Chondrocyte (in vitro differentiated cells): ENCODE measurements at regions not wholly inside any gene's neighbourhood (a gene's known extent, or its start where the extent isn't known, plus 50 kb on each side); places are given as distances from the start of the nearest gene placed in this dataset.

Experiments
- DNase-seq: peaks from one replicate; pipeline ENCODE4 v3.0.0; 2021; ENCODE audit warnings: mixed read lengths, low spot score
- H3K27ac Mint-ChIP-seq: one replicate; pipeline ENCODE4 v1.8.0; 2021; ENCODE audit warnings: mild to moderate bottlenecking, moderate library complexity, mixed read lengths; ENCODE audit not compliant: unreplicated experiment
- H3K27me3 Mint-ChIP-seq: 2 replicates; pipeline ENCODE4 v1.8.0; 2021; ENCODE audit warnings: low read depth, mixed read lengths
- H3K36me3 Mint-ChIP-seq: 2 replicates; pipeline ENCODE4 v1.8.0; 2021; ENCODE audit warnings: low read depth, mixed read lengths
- H3K4me1 Mint-ChIP-seq: 2 replicates; pipeline ENCODE4 v1.8.0; 2021; ENCODE audit warnings: low read depth, mild to moderate bottlenecking, mixed read lengths
- H3K4me3 Mint-ChIP-seq: one replicate; pipeline ENCODE4 v1.8.0; 2021; ENCODE audit warnings: mild to moderate bottlenecking, moderate library complexity, mixed read lengths; ENCODE audit not compliant: unreplicated experiment
- H3K9me3 Mint-ChIP-seq: 2 replicates; pipeline ENCODE4 v1.8.0; 2021; ENCODE audit warnings: low read depth, mixed read lengths
- TF ChIP-seq, protein P1 (sequence below): fragments of 200-600 bp; sonication (generic); IDR thresholded peaks from 2 replicates; pipeline ENCODE4 v1.5.0; 2021; ENCODE audit warnings: antibody characterized with exemption, mild to moderate bottlenecking, moderate library complexity

DNA sequence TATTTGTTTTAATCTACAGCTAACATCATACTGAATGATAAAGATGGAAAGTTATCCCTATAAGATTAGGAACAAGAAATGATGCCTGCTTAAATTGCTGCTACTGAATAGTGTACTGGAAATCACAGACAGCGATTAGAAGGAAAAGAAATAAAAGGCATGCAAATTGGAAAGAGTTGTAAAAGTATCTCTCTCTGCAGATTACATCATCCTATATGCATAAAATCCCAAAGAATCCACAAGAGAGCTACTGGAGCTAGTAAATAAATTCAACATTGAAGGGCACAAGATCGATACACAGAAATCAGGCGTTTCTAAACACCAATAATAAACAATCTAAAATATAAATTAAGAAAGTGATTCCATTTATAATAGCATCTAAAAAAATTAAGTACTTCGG, 75.3 kb upstream of the SIMC1 start:
- Mint-ChIP-seq H3K27me3 (peaks cover 61% of the 10 kb centered on the region), H3K9me3 (peaks cover 11% of the 10 kb centered on the region), H3K4me1 (peaks cover 4% of the 10 kb centered on the region), H3K4me3 (no peak overlapping the region), H3K27ac (no peak overlapping the region), H3K36me3 (peaks cover 2% of the 10 kb centered on the region)
- DNase-seq = no peak
- TF ChIP-seq, protein P1, sequence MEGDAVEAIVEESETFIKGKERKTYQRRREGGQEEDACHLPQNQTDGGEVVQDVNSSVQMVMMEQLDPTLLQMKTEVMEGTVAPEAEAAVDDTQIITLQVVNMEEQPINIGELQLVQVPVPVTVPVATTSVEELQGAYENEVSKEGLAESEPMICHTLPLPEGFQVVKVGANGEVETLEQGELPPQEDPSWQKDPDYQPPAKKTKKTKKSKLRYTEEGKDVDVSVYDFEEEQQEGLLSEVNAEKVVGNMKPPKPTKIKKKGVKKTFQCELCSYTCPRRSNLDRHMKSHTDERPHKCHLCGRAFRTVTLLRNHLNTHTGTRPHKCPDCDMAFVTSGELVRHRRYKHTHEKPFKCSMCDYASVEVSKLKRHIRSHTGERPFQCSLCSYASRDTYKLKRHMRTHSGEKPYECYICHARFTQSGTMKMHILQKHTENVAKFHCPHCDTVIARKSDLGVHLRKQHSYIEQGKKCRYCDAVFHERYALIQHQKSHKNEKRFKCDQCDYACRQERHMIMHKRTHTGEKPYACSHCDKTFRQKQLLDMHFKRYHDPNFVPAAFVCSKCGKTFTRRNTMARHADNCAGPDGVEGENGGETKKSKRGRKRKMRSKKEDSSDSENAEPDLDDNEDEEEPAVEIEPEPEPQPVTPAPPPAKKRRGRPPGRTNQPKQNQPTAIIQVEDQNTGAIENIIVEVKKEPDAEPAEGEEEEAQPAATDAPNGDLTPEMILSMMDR = no peak

DNA sequence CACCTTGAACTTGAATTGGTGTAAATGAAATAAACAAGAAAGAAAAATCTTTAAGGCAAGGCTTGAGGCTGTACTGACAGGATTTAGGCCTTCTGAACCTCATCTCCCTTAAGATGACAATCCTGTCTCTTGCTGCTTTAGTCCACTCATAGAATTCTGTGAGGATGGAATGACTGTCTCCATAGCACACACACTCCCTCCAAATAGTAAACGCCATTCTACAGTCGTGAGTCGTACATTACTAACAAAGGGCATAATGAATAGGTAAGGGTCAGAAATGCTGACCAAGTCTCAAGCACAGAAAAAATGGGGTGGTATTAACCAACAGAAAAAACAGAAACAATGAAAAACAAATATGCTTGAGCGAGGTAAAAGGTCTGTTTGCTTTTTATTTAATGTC, 71.8 kb upstream of the SIMC1 start:
- Mint-ChIP-seq H3K9me3 (no peaks in the 10 kb centered on the region), H3K4me3 (no peak overlapping the region), H3K27me3 (peaks cover 63% of the 10 kb centered on the region), H3K27ac (no peak overlapping the region), H3K4me1 (no peaks in the 10 kb centered on the region), H3K36me3 (no peaks in the 10 kb centered on the region)
- no peak for DNase-seq
- TF ChIP-seq, protein P1 = no peak

DNA sequence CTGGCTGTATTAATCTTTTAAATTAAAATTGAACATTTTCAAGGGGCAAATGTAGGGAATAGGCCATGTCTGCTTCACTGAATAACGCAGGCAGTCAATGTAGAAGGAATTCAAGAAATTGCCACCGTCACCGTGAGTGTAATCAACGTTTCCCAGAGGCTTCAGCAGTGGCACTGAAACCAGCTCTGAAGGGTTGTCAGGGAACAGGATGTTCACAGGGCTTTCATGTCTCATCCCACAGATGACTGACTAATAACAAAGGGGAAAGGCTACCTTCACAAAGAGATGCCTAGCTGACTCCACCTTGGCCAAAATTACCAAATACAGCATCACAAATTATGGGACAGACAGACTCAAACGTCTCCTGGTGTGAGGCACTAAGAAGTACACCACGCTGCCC, 70.4 kb upstream of the SIMC1 start:
- Mint-ChIP-seq H3K9me3 (no peaks in the 10 kb centered on the region), H3K36me3 (no peaks in the 10 kb centered on the region), H3K27me3 (peaks cover 55% of the 10 kb centered on the region), H3K4me3 (no peak overlapping the region), H3K4me1 (no peaks in the 10 kb centered on the region), H3K27ac (no peak overlapping the region)
- TF ChIP-seq, protein P1 = no peak
- no peak for DNase-seq

DNA sequence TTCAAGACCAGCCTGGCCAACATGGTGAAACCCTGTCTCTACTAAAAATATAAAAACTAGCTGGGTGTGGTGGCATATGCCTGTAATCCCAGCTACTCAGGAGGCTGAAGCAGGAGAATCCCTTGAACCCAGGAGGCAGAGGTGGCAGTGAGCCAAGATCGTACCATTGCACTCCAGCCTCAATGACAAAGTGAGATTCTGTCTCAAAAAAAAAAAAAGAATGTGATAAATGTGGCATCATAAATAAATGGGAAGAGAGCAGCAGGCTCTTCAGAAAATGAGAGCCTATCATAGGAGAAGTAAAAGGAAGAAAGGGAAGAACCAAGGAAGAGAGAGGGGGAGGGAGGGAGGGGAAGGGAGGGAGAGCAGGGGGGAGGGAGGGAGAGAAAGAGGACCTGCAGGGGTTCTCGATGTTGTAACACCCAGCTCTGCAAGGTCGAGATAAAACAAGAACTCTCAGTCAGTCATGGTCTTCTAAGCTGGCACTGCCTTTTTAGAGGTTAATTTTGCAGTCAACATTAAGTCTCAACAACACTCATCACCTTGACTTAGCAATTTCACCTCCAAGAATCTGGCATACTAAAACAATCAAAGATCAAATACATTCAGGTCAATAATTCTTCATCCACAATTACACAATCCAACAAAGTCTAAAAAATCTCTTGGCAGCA, 68.7 kb upstream of the SIMC1 start:
- TF ChIP-seq, protein P1 = no peak
- Mint-ChIP-seq H3K36me3 (no peaks in the 10 kb centered on the region), H3K27me3 (peaks cover 42% of the 10 kb centered on the region), H3K4me1 (no peaks in the 10 kb centered on the region), H3K9me3 (no peaks in the 10 kb centered on the region), H3K27ac (no peak overlapping the region), H3K4me3 (no peak overlapping the region)
- no peak for DNase-seq

DNA sequence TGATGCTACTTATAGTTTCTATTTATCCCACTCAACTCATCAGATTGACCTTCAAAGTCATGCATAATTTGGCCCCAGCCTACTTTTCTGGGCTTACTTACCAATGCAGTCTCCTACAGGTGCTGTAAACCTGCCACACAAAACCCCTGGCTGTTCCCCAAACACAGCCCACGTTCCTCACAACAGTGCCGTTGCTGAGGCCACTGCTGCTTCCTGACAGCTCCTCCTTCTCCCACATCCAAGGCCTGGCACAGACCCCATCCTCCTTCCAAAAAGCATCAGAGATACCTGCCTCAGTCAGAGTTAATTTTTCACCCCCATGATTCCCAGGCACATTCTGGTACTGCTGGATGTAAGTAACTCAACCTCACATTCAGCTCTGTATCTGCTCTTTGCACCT, 68.1 kb upstream of the SIMC1 start:
- Mint-ChIP-seq H3K9me3 (no peaks in the 10 kb centered on the region), H3K4me3 (no peak overlapping the region), H3K4me1 (no peaks in the 10 kb centered on the region), H3K36me3 (no peaks in the 10 kb centered on the region), H3K27ac (no peak overlapping the region), H3K27me3 (peaks cover 36% of the 10 kb centered on the region)
- no peak for DNase-seq
- TF ChIP-seq, protein P1 = no peak
